HTR-8/SVneo (cell line): ENCODE measurements at regions not wholly inside any gene's neighbourhood (a gene's known extent, or its start where the extent isn't known, plus 50 kb on each side); places are given as distances from the start of the nearest gene placed in this dataset.
"Not testable (repeated sequence)": the region's sequence is repeated elsewhere in the genome, so short reads cannot be mapped to it uniquely, and the experiment has no call there.

Source experiments
- DNase-seq: peaks from one replicate; pipeline ENCODE4 v3.0.0; 2011; ENCODE audit warnings: low spot score, mixed read lengths; ENCODE audit not compliant: insufficient read length
- FAIRE-seq: peaks from 2 replicates; lab custom pipeline; 2011; peaks lifted over from hg19 to GRCh38; lab: Jason Lieb, UNC

DNA sequence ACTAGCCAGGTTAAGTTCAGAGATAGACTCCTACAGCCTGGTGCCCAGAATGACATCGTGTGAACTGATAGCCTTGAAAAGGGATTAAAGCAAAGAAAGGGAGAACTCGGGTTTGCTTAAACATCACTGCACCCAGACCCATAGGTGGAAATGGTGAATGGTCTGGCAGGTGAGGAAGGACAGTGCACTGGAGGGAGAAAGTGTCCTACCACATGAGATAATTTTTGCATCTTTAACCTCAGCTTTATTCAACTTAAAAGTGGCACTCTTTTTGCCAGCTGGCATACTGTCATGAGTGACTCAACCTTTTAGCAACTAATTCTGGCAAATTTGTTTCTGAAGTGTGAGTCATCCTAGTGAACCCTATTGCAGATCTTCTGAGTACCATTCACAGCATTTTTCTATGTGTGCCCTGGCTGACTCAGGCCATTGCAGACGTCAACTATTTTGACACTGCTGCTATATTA, 53.0 kb upstream of the DAPP1 start:
- peak; percentile 36 for DNase-seq
- no peak for FAIRE-seq

DNA sequence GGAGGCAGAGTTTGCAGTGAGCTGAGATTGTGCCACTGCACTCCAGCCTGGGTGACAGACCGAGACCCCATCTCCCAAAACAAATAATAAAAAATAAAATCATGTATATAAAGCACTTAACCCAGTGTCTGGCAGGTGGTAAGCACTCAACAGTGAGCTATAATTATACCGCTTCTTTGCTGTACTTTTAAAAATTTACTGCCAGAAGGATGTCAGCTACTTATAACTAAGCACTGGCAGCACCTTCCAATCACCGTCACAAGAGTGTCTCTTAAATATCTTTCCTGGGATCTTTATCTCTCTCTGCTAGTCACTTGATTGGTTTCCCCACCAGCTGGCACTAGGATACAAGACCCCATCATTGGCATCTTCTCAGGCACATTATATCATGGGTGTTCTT, 53.9 kb upstream of the DAPP1 start:
- DNase-seq (no peak), FAIRE-seq (no peak)

DNA sequence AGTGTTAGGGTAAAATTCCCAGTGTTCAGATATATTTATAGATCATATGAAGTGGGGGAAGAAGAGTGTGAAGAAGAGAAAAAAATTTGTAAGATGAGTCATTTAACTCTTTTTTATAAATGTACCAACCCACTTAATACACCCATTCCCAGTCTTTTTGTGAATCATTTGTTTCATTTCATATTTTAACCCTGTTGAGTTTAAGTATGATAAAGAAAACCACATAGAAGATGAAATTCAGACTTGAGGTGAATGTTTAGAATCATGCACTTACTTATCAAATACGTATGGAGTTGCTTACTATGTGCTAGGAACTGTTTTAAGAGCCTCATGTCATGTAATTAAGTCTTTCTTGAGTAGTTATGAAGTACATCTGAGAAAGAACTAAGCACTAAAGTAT, 56.6 kb upstream of the DAPP1 start:
- FAIRE-seq: no peak
- no peak for DNase-seq

DNA sequence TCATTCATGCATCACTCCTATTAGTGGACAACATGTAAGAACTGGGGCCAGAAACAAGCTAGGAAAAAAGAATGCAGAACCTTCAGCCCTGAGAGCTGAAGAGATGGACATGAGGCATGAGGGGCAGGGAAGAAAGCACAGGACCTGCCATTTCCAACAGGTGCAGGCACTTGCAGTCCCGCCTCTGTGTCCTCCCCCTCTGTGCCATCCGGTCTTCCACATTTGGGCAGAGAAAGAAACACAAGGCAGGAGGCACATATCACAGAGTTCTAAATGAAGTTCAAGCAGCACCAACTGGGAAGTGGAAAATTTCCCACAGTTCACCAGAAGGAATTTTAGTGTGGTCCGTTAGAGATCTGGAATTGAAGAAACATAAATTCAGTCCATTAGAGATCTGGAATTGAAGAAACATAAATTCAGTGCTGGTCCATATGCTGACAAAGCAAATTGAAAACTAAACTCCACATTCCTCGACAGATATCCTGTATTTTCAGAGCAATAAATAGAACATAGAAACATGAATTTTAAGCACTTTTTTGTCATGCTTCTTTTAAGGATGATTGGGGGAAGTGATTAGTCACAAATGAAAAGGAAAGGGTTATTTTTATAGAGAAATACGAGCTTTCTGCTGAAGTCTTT, 57.2 kb upstream of the DAPP1 start:
- FAIRE-seq: no peak
- DNase-seq: no peak

DNA sequence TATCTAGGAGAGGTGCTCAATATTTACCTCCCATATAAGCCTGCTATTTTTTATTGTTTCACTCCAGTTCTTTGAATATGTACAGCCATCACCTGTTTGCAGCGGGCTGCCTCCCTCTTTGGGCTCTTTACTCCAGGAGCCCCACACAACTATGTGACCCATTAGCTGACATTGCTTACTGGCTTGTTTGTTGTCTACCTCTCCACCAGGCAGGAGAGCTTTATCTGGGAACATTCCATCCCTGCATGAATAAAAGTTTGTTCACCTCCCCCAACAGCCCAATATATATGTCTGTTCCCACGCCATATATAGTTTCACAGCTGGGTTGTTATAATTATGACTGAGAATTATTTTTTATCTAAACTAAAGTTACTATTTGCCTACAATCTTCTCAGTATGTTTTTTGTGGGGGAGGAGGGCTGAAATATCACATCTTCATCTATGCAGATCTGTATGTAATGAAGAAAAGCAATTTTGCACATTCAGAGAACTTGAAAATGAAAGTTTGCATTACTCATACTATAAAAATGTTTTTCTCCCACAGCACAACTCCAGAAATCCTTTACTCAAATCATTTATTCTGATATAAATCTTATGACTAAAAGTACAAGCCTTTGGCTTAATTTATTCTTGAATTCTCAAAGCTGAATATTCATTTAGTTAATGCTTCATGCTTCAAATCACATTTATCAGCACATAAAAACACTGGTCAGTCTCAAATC, 61.2 kb upstream of the DAPP1 start:
- DNase-seq (no peak), FAIRE-seq (no peak)

DNA sequence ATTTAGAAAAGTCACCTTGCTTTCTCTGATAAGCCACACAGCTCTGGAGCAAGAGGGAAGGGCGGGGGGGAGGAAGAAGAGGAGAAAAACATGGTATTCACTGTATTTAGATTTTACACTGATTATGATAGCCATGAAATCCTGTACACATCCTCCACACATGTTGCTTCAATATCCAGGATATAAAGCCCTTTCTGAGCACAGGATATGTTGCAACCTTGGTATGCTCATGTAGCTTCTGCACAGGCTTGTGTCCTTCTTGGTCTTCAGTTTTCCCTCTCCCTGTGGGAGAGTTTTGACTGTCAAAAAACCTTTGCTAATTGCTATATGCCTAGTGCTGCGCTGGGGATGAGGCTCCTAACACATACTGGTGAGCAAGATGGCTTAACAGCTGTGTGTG, 61.9 kb upstream of the DAPP1 start:
- no peak for DNase-seq
- FAIRE-seq: no peak

DNA sequence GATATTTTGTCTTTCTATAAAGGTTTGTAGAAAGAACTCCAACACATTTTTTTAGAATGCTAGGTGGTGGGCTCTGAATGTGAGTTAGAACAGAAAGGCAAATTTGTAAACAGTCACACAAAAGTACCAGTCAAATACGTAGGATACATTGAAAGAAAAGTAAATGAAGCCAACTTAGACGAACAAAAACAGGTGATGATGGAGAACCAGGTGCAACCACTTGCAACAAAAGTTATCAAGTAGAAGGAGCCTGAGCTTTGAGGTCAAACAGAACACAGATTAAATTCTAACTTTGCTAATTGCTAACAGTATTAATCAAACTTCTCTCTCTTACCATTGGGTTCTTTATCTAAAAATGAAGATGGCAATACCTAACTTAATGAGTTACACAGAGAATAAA, 62.7 kb upstream of the DAPP1 start:
- no peak for DNase-seq
- no peak for FAIRE-seq

DNA sequence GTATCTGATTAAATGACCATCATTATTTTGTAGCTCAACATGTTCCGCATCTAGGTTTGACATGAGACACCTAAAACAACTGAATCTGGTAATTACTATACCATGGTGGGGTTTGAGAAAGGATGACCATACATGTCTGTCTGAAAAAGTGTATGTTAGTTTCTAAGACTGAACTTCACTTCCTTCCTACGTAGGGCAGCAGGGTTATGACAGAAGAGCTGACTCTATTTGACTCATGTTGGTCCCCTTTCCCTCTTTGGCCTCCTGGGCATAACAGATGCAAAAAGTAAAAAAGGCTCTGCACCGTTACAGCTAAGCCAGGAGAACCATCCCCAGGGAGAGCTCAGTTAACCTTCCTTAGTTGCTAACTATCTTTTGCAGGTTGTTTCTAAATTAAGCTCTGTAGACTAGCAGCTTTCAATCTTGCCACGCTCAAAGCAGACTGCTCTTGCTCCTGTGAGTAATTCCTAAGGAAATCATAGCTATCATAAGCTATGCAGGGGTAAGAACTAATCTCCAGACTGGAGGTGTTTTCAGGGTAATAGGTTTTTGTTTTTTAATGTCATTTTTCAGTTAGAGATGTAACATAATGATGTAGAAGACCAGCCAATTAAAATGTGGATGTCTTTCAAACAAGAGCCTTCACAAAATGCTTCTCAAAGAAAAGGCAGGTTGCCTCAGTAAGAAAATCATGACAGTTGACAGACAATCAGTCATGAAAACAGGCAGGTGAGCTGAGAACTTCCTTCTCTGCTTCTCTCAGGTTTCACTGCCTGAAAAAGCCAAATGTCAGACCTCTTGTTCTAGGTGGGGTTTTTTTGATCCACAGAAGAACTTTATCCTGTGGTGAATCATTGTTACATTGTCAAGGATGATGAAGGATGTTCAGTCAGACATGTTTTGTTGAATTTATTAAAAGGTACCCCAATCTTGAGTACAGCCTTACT, 66.9 kb upstream of the DAPP1 start:
- DNase-seq: no peak
- no peak for FAIRE-seq

DNA sequence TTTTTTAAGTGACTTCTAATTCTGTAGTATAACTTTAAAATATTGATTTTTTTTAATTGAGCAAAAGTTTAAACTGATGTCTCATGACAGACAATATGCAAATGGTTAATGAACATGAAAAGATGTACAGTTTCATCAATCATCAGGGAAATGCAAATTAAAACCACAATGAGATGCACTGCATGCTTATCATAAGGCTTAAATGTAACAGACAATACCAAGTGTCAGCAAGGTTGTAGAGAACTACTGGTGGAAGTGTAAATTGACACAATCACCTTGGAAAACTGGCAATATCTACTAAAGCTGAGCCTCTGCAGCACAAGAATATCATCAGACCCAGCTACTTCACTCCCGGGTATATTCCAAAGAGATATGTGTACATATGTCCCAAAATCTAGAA, 70.2 kb upstream of the DAPP1 start:
- FAIRE-seq: no peak

DNA sequence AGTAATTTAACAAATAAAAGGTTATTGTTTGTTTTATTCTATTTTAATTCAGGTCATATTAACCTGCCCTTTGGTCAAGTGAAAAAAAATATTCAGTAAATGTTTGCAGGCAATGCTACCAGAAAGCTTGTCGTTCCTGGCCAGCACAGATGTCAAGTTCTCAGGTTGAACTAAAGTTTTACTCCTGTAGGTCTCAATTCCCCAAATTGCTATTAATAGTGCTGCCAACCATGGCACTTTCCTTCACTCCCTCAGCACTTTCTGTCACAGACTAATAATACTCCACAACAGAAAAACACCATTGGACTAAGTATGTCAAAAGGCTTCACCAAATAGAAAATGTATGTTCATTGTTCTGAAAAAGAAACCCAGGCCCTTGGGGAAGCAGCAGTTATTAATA, 79.2 kb upstream of the C4orf54 start:
- no peak for DNase-seq
- FAIRE-seq: no peak

More for the DNA sequence above, 70.2 kb upstream of the DAPP1 start:
- no peak for DNase-seq

DNA sequence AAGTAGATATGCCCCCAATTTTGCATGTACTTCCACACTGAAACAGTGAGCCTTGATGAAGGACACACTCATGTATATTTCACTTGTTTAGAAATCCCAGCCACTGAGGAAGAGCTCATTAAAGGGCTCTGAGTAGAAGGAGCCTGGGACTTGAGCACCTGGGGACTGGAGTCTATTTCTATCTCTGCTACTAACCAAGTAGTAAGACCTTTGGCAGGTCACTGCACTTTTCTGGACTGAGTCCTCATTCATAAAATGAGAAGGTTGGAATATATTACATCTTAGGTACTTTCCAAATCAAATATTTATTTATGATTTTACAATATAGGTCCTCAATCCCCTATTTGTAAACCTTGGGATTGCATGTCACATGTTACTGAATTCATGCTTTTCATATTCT, 78.2 kb upstream of the C4orf54 start:
- DNase-seq (no peak), FAIRE-seq (no peak)

DNA sequence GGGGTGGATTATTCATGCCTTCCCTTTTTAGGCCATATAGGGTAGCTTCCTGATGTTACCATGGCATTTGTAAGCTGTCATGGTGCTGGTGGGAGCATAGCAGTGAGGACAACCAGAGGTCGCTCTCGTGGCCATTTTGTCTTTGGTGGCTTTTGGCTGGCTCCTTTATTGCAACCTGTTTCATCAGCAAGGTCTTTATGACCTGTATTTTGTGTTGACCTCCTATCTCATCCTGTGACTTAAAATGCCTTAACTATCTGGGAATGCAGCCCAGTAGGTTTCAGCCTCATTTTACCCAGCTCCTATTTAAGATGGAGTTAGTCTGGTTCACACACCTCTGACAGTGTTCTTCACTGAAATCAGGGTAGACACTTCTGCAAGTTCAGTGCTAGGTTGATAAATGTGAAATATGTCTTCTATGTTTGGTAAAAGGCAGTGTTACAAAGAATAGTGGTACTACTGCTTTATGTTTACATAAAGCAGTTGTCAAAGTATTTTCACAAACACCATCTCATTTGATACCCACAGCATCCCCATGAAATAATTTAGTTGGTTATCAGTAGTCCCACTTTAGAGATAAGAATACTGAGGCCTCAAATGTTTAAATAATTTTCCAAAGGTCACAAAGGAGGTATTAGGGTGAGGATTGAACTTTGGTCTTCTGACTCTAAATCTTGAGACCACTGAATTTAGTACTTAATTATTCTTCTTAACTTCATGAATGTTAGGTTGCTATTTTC, 77.1 kb upstream of the C4orf54 start:
- DNase-seq (no peak), FAIRE-seq (no peak)

DNA sequence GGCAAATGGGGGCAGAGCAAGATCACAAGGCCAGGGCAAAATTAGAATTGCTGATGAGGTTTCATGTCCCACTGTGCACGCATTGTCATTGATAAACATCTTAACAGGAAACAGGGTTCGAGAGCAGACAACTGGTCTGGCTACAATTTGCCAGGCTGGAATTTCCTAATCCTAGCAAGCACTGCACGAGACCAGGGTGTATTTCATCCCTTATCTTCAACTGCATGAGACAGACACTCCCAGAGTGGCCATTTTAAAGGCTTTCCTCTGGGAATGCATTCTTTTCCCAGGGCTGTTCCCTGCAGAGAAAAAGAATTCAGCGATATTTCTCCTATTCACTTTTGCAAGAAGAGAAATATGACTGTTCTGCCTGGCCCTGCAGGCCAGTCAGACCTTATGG, 75.8 kb upstream of the C4orf54 start:
- DNase-seq, FAIRE-seq: not testable (repeated sequence)

DNA sequence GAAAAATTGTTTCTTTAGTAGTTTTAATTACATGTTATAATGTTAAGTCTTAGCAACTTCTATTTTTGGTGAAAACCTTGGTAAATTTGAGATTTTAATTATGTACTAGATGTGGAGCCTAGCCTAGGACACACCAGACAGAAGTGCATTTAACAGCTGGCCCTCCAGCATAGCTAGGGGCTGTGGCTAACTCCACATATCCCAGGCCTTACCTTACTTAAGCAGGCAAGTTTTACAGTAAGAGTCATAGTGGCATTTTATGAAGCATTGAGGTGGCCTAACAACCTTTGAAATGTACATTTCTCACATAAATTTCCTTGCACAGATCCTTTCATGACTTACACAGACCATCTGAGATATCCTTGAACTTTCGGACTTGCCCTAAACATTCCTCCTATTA, 71.6 kb upstream of the C4orf54 start:
- DNase-seq: no peak
- FAIRE-seq: no peak

DNA sequence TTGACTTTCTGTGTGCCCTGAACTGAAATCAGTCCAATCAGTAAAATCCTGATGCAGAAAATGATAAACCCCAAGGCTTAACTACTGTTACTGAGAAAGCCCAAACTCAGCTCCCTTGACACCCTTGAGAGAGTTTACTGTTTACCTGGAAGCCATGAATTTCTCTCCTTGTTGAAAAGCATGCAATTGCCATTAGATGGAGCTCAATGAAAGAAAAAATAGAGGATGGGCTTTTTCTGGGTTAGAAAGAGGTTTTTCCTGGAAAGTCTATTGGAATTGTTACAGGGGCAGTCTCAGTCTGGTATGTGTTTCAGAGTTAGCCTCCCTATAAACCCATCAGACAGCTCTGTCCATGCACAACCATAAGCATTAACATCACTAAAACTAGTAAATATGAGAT, 66.4 kb upstream of the C4orf54 start:
- no peak for FAIRE-seq

DNA sequence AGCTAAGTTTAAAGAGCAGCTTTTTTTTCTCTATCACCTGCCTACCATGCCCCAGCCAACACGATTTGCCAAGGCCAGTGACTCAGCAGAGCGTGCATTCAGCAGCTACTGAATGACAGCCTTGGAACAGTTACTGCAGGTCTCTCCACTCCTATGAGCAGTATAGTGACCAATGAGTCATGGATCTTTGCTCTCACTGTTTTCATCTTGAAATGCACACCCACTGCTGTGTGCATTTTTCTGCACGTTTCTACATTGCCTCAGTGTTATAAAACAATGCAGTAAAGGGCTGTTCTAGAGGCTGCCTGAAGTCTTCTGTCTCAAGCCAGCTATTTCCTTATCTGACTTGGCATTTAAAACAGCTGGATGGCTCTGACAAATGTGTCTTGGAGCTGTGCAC, 66.0 kb upstream of the C4orf54 start:
- FAIRE-seq (no peak), DNase-seq (peak; percentile 10)

More for the DNA sequence above, 66.4 kb upstream of the C4orf54 start:
- DNase-seq: no peak

DNA sequence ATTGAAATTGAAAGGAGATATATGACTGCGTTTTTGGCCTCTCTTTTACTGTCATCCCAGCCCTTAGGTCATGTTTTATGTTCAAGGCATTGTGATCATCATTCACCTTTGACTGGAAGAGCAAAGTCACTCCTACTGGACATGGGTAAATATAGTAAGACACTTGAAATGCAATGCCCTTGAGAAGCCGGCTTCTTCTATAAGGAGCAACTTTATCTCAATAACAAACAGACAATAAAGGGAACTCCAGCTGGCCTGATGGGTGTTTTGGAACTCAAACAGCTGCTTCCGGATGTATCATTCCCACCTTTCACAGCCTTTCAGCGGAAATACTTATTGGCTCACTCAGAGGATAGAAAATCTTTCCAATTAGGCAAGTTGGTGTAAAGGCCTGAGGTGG, 65.1 kb upstream of the C4orf54 start:
- FAIRE-seq (no peak), DNase-seq (no peak)

DNA sequence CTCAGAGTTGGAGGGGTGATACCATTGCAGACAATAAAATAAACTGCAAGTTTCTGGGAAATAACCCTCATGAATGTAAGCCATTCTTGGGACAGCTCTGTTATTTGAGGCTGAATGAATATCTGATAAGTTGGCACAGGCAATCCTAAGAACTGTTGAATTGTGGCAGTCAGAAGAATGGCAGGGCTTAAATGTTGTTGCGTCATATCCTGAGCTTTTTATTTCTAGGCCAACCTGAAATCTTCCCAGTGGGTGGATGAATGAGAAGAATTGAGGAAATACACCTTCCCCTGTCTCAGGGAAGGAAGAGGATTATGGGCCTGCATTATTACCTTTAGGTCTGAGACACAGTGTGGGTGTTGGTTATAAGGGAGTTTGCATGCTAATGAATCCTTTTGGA, 64.4 kb upstream of the C4orf54 start:
- FAIRE-seq (no peak), DNase-seq (no peak)

DNA sequence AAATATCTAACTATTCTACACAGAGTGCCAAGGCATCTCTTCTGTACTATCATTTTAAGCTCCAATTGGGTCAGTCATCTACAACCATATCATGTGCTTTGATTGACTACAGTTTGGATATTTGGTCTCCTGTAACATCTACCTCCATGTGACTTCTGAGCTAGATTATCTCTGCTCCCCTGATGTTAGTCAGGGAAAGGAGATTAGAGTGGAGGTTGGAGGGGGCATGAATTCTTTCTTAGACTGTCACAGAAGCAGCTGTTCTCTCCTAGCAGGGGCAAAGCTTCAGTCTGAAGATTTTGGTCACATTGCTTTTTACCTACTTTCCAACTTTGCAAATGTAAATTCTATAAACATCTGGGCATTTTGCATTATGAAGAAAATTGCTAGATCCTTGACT, 62.6 kb upstream of the C4orf54 start:
- FAIRE-seq: no peak
- no peak for DNase-seq

DNA sequence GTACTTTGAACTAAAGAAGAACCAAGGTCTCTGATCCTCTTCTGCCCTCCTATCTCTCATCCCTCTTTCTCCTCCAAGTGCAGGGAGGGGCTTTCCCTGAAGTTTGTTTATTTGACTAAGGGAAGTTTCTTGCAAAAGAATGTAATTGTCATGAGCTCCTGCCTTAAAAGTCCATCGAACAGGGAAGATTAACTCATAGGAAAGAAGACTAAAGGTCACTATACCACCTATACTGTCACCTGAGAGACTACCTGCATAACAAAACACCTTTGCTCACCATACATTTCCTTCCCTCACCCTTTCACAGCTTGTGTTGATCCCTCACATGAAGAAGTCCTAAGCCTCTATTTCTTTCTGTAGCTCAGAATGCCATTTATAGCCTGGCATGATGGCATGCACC, 59.4 kb upstream of the C4orf54 start:
- DNase-seq (no peak), FAIRE-seq (no peak)
